ENCODE measurements at regions not wholly inside any gene's neighbourhood (a gene's known extent, or its start where the extent isn't known, plus 50 kb on each side); places are given as distances from the start of the nearest gene placed in this dataset.
A peak's percentile ranks its signal among the peaks of the same experiment; 100 is the strongest.
"Not testable (repeated sequence)": the region's sequence is repeated elsewhere in the genome, so short reads cannot be mapped to it uniquely, and the experiment has no call there.

GRCh38 chr3:71927505-71928066 lies 142.6 kb upstream of the PROK2 start:
- no peak for DNase-seq

DNA sequence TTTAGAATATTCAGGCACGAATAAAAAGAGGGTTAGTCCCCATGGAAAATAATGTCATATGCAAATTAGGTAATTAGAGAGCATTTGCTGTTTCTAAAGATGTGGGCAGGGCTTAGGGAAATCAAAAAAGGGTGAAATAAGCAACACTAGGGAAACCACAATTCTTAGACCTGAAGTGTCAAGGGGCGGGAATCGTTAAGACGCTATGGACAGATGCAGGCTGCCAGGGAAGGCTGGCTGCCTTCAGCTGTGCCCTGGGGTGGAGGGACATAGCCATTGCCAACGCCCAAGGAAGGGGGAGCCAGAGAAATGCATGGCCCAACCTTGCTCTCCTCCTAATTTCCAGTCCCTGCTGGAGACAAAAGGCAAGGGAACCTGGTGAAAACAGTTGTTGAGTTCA lies 141.7 kb upstream of the PROK2 start:
- no peak for DNase-seq

GRCh38 chr3:71926262-71926600 lies 141.3 kb upstream of the PROK2 start:
- DNase-seq, result peak in 1 of 3 donors; percentile 26

- not testable (repeated sequence) for DNase-seq
These were observed 140.7 kb upstream of the PROK2 start for GRCh38 chr3:71925511-71926261.

GRCh38 chr3:71924721-71925120 lies 139.8 kb upstream of the PROK2 start:
- no peak for DNase-seq

- DNase-seq, result no peak
These were observed 136.1 kb upstream of the PROK2 start for GRCh38 chr3:71921036-71921435.

- DNase-seq, result no peak
These were observed 134.6 kb upstream of the PROK2 start for GRCh38 chr3:71919572-71919971.

DNA sequence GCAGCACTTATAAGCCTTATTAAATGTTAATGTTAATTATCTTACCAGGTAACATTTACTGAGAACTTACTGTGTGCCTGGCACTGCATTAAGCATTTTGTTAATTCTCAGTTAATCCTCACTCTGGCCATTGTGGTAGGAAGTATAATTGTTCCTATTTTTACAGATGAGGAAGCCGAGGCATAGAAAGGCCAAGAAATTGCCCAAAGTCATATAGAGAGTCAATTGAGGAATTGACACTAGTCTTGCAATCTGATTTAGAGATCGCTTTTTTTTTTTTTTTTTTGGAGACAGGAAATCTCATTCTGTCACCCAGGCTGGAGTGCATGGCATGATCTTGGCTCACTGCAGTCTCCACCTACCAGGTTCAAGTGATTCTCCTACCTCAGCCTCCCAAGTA lies 132.6 kb upstream of the PROK2 start:
- DNase-seq, result no peak

- peak in 1 of 3 donors; percentile 11 for DNase-seq
These were observed 131.9 kb upstream of the PROK2 start for GRCh38 chr3:71916747-71917369.

- DNase-seq, result no peak
These were observed 128.0 kb upstream of the PROK2 start for GRCh38 chr3:71912839-71913495.

DNA sequence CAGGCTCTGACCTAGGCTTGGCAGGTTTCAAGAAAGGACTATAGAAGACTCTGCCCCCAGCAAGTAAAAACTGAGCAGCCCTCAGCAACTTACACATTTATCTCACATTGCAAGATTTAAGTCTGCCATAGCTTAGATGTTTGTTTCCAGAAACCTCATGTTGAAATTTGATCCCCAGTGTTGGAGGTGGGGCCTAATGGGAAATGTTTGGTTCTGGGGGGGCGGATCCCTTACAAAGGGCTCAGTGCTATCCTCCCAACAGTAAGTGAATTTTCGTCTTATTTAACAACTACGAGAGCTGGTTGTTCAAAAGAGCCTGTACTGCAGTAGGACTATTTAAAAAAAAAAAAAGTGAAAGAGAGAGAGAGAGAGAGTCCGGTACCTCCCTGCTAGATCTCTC lies 125.2 kb upstream of the PROK2 start:
- no peak for DNase-seq

- peak in 2 of 3 donors; percentile 42 to 67 for DNase-seq
These were observed 123.0 kb upstream of the PROK2 start for GRCh38 chr3:71907996-71908395.

- no peak for DNase-seq
These were observed 122.0 kb upstream of the PROK2 start for GRCh38 chr3:71906976-71907375.

DNA sequence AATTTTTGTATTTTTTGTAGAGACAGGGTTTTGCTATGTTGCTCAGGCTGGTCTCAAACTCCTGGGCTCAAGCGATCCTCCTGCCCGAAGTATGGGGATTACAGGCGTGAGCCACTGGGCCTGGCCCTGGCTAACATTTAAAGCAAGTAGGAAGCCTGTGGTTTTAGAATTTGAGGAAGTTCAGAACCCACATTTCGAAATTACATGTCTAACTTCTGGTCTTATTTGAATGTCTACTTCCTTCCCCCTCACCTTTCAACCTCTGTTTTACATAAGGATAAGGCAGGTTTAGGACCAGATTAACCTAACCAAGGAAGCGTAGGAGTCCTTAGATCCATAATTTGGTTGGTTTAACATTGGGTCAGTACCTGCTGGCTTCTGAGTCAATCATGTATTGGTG lies 120.5 kb upstream of the PROK2 start:
- no peak for DNase-seq

DNA sequence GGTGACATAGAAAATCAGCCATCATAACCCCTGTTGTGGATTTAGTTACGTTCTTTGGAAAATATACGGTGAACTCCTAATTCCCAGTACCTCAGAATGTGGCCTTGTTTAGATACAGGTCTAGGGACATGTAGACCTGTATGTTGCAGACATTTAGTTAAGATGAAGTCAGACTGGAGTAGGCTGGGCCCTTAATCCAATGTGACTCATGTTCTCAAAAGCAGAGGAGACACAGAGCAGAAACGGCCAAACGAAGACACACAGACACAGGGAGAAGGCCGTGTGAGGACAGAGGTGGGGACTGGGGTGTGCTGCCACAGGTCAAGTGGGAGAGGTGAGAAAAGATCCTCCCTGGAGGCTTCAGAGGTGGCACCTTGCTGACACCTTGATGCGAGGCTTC lies 119.0 kb upstream of the PROK2 start:
- no peak for DNase-seq

GRCh38 chr3:71903112-71903495 lies 118.2 kb upstream of the PROK2 start:
- peak in 1 of 3 donors; percentile 10 for DNase-seq

DNA sequence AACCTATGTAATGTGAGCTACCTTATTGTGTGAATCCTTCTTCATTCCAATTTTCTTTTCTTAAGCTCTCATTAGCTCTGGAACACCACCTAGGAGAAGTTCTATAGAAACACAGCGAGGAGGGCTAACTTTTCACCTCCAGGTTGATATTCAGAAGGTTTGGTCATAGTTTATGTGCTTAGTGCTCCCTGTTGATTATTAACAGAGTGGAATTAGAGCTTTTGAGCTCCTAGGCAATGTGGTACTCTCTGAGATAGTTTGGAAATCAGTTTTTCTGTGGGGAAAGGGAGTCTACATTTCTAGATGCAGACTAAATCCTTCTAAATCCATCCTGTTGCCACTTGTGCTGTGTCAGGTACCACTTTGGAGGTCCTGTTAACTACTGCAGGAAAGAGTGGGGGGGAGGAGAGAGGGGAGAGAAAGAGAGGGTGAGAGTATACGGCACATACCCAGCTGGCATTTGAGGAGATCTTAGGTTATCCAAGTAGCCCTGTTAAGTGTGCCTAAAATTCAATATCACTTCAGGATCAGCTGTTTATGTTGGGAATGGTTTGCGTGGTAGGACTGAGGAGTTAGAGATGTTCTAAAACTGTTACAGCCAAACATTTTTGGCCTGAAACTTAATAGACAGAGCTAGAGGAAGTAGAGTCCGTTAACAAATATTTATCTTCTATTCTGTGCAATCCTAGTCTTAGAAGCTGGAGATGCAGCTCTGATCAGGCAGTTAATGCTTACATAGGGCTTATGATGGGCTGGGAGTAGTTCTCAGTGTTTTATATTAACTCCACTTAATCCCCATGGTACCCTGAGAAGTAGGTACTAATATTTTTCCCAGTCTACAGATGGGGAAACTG lies 117.5 kb upstream of the PROK2 start:
- no peak for DNase-seq

- DNase-seq, result no peak
These were observed 116.7 kb upstream of the PROK2 start for GRCh38 chr3:71901645-71902044.

DNA sequence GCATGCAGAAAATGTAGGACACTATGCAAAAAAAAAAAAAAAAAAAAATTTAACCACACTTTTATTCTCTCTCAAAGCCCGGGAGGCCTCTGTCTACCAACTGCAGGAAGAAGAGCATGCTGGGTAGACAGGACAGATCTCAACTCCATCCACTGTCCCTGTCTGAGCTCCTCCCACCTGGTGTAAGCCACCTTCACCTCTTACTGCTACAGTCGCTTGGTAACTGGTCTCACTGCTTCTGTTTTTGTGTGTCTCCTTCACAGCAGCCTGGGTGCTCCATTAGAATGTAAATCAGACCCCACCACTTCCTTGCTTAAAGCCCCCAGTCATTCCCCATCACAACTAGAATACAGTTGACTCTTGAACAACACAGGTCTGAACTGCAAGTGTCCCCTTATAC lies 115.1 kb upstream of the PROK2 start:
- DNase-seq, result no peak

GRCh38 chr3:71896751-71897150 lies 111.8 kb upstream of the PROK2 start:
- DNase-seq, result no peak

DNA sequence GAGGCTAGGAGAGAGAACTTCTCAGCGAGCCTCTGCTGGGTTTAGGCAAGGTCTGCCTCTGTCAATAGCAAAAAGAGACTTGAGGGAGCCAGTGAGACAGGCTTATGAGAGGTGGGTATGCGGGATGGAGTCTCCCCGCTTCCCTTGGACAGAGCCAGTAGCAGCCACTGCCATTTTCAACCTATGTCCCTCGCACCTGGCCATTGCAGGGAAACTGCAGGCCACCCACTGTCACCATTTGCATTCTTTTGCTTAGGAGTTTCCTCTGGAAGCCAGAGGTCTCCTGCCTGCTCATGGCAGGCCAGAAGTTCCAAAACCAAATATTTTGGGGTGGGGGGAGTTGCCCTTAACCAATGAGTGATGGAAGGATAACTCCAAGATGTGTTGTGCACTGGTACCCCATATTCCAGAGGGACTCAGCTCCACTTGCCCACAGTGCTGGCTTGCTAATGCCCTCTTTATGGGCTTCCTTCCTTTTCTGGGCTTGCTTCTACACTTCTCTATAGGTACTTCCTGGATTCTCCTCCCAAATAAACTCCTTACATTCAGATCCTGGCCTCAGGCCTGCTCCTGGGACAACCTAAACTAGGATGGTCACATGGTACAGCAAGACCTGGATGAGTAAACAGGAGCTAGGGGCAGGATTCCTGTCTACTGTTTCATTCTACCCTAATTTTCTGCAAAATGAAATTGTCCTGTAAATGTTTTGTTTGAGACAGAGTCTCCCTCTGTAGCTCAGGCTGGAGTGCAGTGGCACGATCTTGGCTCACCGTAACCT lies 108.9 kb upstream of the PROK2 start:
- no peak for DNase-seq

Measured in muscle of back (tissue), 3 donors.